DOHH2 (cell line): ENCODE measurements at regions not wholly inside any gene's neighbourhood (a gene's known extent, or its start where the extent isn't known, plus 50 kb on each side); places are given as distances from the start of the nearest gene placed in this dataset.

ENCODE experiments used
- EZH2phosphoT487 ChIP-seq: fragments of 200-600 bp; sonication (generic); IDR thresholded peaks from 2 replicates; pipeline ENCODE4 v1.6.1; 2017; ENCODE audit warnings: borderline replicate concordance, mild to moderate bottlenecking, antibody characterized with exemption, low read length, moderate library complexity, mixed read lengths
- TF ChIP-seq, protein P1 (sequence below): fragments of 200-600 bp; sonication (generic); IDR thresholded peaks from one replicate; pipeline ENCODE4 v1.5.1; 2014; ENCODE audit warnings: antibody characterized with exemption, mild to moderate bottlenecking, low read depth, low read length; ENCODE audit not compliant: poor library complexity, severe bottlenecking

DNA sequence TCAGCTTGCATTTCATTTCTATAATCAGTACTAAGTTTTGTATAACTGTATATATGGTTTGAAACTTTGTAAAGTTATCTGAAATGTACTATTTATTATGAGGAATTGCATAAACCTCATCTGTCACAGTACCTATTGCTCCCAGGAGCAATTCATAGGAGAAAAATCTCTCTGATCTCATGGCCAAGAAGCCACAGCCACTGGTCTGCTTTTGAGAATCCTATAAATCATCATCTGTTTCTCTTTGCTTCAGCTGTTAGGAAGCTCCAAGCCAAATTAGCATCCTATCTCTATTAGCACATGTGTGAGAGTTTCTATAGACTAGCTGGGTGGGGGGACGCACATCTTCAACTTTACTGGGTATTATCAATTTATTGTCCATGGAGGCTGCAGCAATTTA, 210.3 kb downstream of the CYP26B1 start:
- TF ChIP-seq, protein P1, sequence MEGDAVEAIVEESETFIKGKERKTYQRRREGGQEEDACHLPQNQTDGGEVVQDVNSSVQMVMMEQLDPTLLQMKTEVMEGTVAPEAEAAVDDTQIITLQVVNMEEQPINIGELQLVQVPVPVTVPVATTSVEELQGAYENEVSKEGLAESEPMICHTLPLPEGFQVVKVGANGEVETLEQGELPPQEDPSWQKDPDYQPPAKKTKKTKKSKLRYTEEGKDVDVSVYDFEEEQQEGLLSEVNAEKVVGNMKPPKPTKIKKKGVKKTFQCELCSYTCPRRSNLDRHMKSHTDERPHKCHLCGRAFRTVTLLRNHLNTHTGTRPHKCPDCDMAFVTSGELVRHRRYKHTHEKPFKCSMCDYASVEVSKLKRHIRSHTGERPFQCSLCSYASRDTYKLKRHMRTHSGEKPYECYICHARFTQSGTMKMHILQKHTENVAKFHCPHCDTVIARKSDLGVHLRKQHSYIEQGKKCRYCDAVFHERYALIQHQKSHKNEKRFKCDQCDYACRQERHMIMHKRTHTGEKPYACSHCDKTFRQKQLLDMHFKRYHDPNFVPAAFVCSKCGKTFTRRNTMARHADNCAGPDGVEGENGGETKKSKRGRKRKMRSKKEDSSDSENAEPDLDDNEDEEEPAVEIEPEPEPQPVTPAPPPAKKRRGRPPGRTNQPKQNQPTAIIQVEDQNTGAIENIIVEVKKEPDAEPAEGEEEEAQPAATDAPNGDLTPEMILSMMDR: no peak
- TF ChIP-seq EZH2phosphoT487: no peak
